Glutamatergic neuron (in vitro differentiated cells): ENCODE measurements at regions not wholly inside any gene's neighbourhood (a gene's known extent, or its start where the extent isn't known, plus 50 kb on each side); places are given as distances from the start of the nearest gene placed in this dataset.

Experiments used
- DNase-seq: peaks from one replicate; pipeline ENCODE4 v3.0.0; 2022
- H3K27ac Mint-ChIP-seq: one replicate; pipeline ENCODE4 v1.8.0; 2020; ENCODE audit warnings: mild to moderate bottlenecking, mixed read lengths, inconsistent platforms; ENCODE audit not compliant: unreplicated experiment
- H3K27me3 Mint-ChIP-seq: one replicate; pipeline ENCODE4 v1.8.0; 2020; ENCODE audit warnings: mild to moderate bottlenecking, moderate library complexity, mixed read lengths, inconsistent platforms; ENCODE audit not compliant: unreplicated experiment
- H3K36me3 Mint-ChIP-seq: one replicate; pipeline ENCODE4 v1.8.0; 2020; ENCODE audit warnings: mild to moderate bottlenecking, mixed read lengths, inconsistent platforms; ENCODE audit not compliant: unreplicated experiment
- H3K4me1 Mint-ChIP-seq: one replicate; pipeline ENCODE4 v1.8.0; 2020; ENCODE audit warnings: mild to moderate bottlenecking, low read depth, mixed read lengths, inconsistent platforms; ENCODE audit not compliant: unreplicated experiment
- H3K4me3 Mint-ChIP-seq: one replicate; pipeline ENCODE4 v1.8.0; 2020; ENCODE audit warnings: mild to moderate bottlenecking, mixed read lengths, inconsistent platforms; ENCODE audit not compliant: unreplicated experiment
- H3K9me3 Mint-ChIP-seq: one replicate; pipeline ENCODE4 v1.8.0; 2020; ENCODE audit warnings: mild to moderate bottlenecking, moderate library complexity, mixed read lengths, inconsistent platforms; ENCODE audit not compliant: unreplicated experiment
- CTCF ChIP-seq: fragments of 200-600 bp; sonication (generic); IDR thresholded peaks from one replicate; pipeline ENCODE4 v1.5.0; 2021; ENCODE audit not compliant: partially characterized antibody, unreplicated experiment

GRCh38 chr14:85310491-85311272, 219.3 kb upstream of the FLRT2 start:
- H3K4me3 Mint-ChIP-seq = no peak overlapping the region
- peaks cover 3% of the 10 kb centered on the region for H3K27me3 Mint-ChIP-seq
- TF ChIP-seq CTCF = no peak
- peaks cover 11% of the 10 kb centered on the region for H3K9me3 Mint-ChIP-seq
- H3K36me3 Mint-ChIP-seq = no peaks in the 10 kb centered on the region
- DNase-seq = no peak
- peak overlapping the region; percentile 67 for H3K27ac Mint-ChIP-seq
- peaks cover 24% of the 10 kb centered on the region for H3K4me1 Mint-ChIP-seq

- peaks cover 10% of the 10 kb centered on the region for H3K9me3 Mint-ChIP-seq
- no peak for DNase-seq
- H3K36me3 Mint-ChIP-seq = no peaks in the 10 kb centered on the region
- no peak for TF ChIP-seq CTCF
- peaks cover 17% of the 10 kb centered on the region for H3K4me1 Mint-ChIP-seq
- no peak overlapping the region for H3K27ac Mint-ChIP-seq
- H3K27me3 Mint-ChIP-seq = peaks cover 3% of the 10 kb centered on the region
- H3K4me3 Mint-ChIP-seq = no peak overlapping the region
These were observed 216.3 kb upstream of the FLRT2 start for GRCh38 chr14:85313560-85314207.

- no peak overlapping the region for H3K27ac Mint-ChIP-seq
- no peaks in the 10 kb centered on the region for H3K27me3 Mint-ChIP-seq
- no peaks in the 10 kb centered on the region for H3K9me3 Mint-ChIP-seq
- TF ChIP-seq CTCF = no peak
- DNase-seq = no peak
- no peak overlapping the region for H3K4me3 Mint-ChIP-seq
- no peaks in the 10 kb centered on the region for H3K36me3 Mint-ChIP-seq
- H3K4me1 Mint-ChIP-seq = peaks cover 7% of the 10 kb centered on the region
These were observed 214.7 kb upstream of the FLRT2 start for GRCh38 chr14:85315290-85315689.

GRCh38 chr14:85315733-85316290, 214.1 kb upstream of the FLRT2 start:
- no peak for DNase-seq
- Mint-ChIP-seq H3K27ac (no peak overlapping the region), H3K27me3 (no peaks in the 10 kb centered on the region), H3K4me1 (peaks cover 7% of the 10 kb centered on the region), H3K4me3 (no peak overlapping the region), H3K36me3 (no peaks in the 10 kb centered on the region), H3K9me3 (no peaks in the 10 kb centered on the region)
- no peak for TF ChIP-seq CTCF
